ENCODE measurements at regions not wholly inside any gene's neighbourhood (a gene's known extent, or its start where the extent isn't known, plus 50 kb on each side); places are given as distances from the start of the nearest gene placed in this dataset.

GRCh38 chrX:13479452-13479813 lies 90.0 kb upstream of the EGFL6 start:
- Histone ChIP-seq H3K4me3 (ENCODE audit: low read length) (no peak overlapping the region), H3K27ac (ENCODE audit: low read depth, low read length) (no peak overlapping the region), H3F3A (ENCODE audit: control insufficient read depth, insufficient read depth) (no peaks in the 10 kb centered on the region), H4K20me1 (ENCODE audit: control insufficient read depth, insufficient read depth, low read depth, low read length) (no peaks in the 10 kb centered on the region), H3K79me2 (ENCODE audit: control insufficient read depth, low read length) (no peaks in the 10 kb centered on the region), H3K4me1 (ENCODE audit: control insufficient read depth, low read length) (no peaks in the 10 kb centered on the region), H3K4me2 (ENCODE audit: low read length) (no peak overlapping the region), H3K9me2 (replicated peaks; ENCODE audit: control insufficient read depth, low read length) (no peaks in the 10 kb centered on the region), H3K36me3 (ENCODE audit: control insufficient read depth, low read length) (no peaks in the 10 kb centered on the region), H3K9me3 (ENCODE audit: control insufficient read depth, insufficient read depth, low read length) (no peaks in the 10 kb centered on the region), H3K27me3 (ENCODE audit: control insufficient read depth, low read length) (no peaks in the 10 kb centered on the region)
- TF ChIP-seq EZH2phosphoT487 (IDR thresholded peaks at IDR 0.05; ENCODE audit: borderline replicate concordance, low read length) (no peak), CTCF (IDR thresholded peaks at IDR 0.05; ENCODE audit: low read depth, low read length, poor library complexity, severe bottlenecking) (no peak)

- TF ChIP-seq EZH2phosphoT487 (IDR thresholded peaks at IDR 0.05; ENCODE audit: borderline replicate concordance, low read length) (no peak), CTCF (IDR thresholded peaks at IDR 0.05; ENCODE audit: low read depth, low read length, poor library complexity, severe bottlenecking) (no peak)
- H3K4me1 ChIP-seq (ENCODE audit: control insufficient read depth, low read length), result peaks cover 4% of the 10 kb centered on the region
- H3K4me2 ChIP-seq (ENCODE audit: low read length), result no peak overlapping the region
- no peaks in the 10 kb centered on the region for H3K79me2 ChIP-seq (ENCODE audit: control insufficient read depth, low read length)
- no peaks in the 10 kb centered on the region for H3K9me3 ChIP-seq (ENCODE audit: control insufficient read depth, insufficient read depth, low read length)
- H3K4me3 ChIP-seq (ENCODE audit: low read length), result no peak overlapping the region
- H3K9me2 ChIP-seq (replicated peaks; ENCODE audit: control insufficient read depth, low read length), result no peaks in the 10 kb centered on the region
- H3F3A ChIP-seq (ENCODE audit: control insufficient read depth, insufficient read depth), result no peaks in the 10 kb centered on the region
- H4K20me1 ChIP-seq (ENCODE audit: control insufficient read depth, insufficient read depth, low read depth, low read length), result no peaks in the 10 kb centered on the region
- H3K36me3 ChIP-seq (ENCODE audit: control insufficient read depth, low read length), result no peaks in the 10 kb centered on the region
- H3K27me3 ChIP-seq (ENCODE audit: control insufficient read depth, low read length), result no peaks in the 10 kb centered on the region
- no peak overlapping the region for H3K27ac ChIP-seq (ENCODE audit: low read depth, low read length)
These were observed 90.5 kb upstream of the EGFL6 start for GRCh38 chrX:13478740-13479451.

GRCh38 chrX:13476384-13476783 lies 93.0 kb upstream of the EGFL6 start:
- Histone ChIP-seq H3K4me3 (ENCODE audit: low read length) (no peak overlapping the region), H3K4me2 (ENCODE audit: low read length) (no peak overlapping the region), H3K9me2 (replicated peaks; ENCODE audit: control insufficient read depth, low read length) (no peaks in the 10 kb centered on the region), H3K9me3 (ENCODE audit: control insufficient read depth, insufficient read depth, low read length) (no peaks in the 10 kb centered on the region), H3F3A (ENCODE audit: control insufficient read depth, insufficient read depth) (no peaks in the 10 kb centered on the region), H3K27ac (ENCODE audit: low read depth, low read length) (no peak overlapping the region), H3K36me3 (ENCODE audit: control insufficient read depth, low read length) (no peaks in the 10 kb centered on the region), H3K4me1 (ENCODE audit: control insufficient read depth, low read length) (peaks cover 20% of the 10 kb centered on the region), H3K79me2 (ENCODE audit: control insufficient read depth, low read length) (no peaks in the 10 kb centered on the region), H3K27me3 (ENCODE audit: control insufficient read depth, low read length) (no peaks in the 10 kb centered on the region), H4K20me1 (ENCODE audit: control insufficient read depth, insufficient read depth, low read depth, low read length) (no peaks in the 10 kb centered on the region)
- TF ChIP-seq CTCF (IDR thresholded peaks at IDR 0.05; ENCODE audit: low read depth, low read length, poor library complexity, severe bottlenecking), result no peak
- TF ChIP-seq EZH2phosphoT487 (IDR thresholded peaks at IDR 0.05; ENCODE audit: borderline replicate concordance, low read length), result no peak
